Mesenteric fat pad (tissue), 1 donor: ENCODE measurements at regions not wholly inside any gene's neighbourhood (a gene's known extent, or its start where the extent isn't known, plus 50 kb on each side); places are given as distances from the start of the nearest gene placed in this dataset.
"Not testable (repeated sequence)": the region's sequence is repeated elsewhere in the genome, so short reads cannot be mapped to it uniquely, and the experiment has no call there.

ENCODE experiments used
- DNase-seq: peaks from one replicate; pipeline ENCODE4 v3.0.0-alpha.2; 2020; ENCODE audit warnings: low spot score
- donor health status: DM: yes; HTN: yes; CAD: no.

GRCh38 chr6:40695750-40696415 lies 108.7 kb upstream of the LRFN2 start:
- DNase-seq: peak; percentile 20

GRCh38 chr6:40695114-40695513 lies 108.0 kb upstream of the LRFN2 start:
- DNase-seq: no peak

GRCh38 chr6:40693768-40694167 lies 106.6 kb upstream of the LRFN2 start:
- no peak for DNase-seq

- no peak for DNase-seq
Observed at GRCh38 chr6:40692337-40692736, 105.2 kb upstream of the LRFN2 start.

- DNase-seq: no peak
Observed at GRCh38 chr6:40689185-40689584, 102.0 kb upstream of the LRFN2 start.

GRCh38 chr6:40688214-40688761 lies 101.1 kb upstream of the LRFN2 start:
- no peak for DNase-seq

- DNase-seq: no peak
Observed at GRCh38 chr6:40685862-40686261, 98.7 kb upstream of the LRFN2 start.

- DNase-seq: no peak
Observed at GRCh38 chr6:40681622-40682021, 94.5 kb upstream of the LRFN2 start.

- DNase-seq: no peak
Observed at GRCh38 chr6:40678941-40679340, 91.8 kb upstream of the LRFN2 start.

GRCh38 chr6:40674170-40674569 lies 87.0 kb upstream of the LRFN2 start:
- DNase-seq: no peak

- no peak for DNase-seq
Observed at GRCh38 chr6:40672087-40672486, 84.9 kb upstream of the LRFN2 start.

- DNase-seq: no peak
Observed at GRCh38 chr6:40671694-40672050, 84.5 kb upstream of the LRFN2 start.

GRCh38 chr6:40671001-40671693 lies 84.0 kb upstream of the LRFN2 start:
- no peak for DNase-seq

- DNase-seq: no peak
Observed at GRCh38 chr6:40669343-40669742, 82.2 kb upstream of the LRFN2 start.

- DNase-seq: no peak
Observed at GRCh38 chr6:40668203-40668602, 81.0 kb upstream of the LRFN2 start.

GRCh38 chr6:40666530-40666929 lies 79.4 kb upstream of the LRFN2 start:
- no peak for DNase-seq

- no peak for DNase-seq
Observed at GRCh38 chr6:40661726-40662125, 74.6 kb upstream of the LRFN2 start.

GRCh38 chr6:40656772-40657171 lies 69.6 kb upstream of the LRFN2 start:
- DNase-seq: not testable (repeated sequence)

GRCh38 chr6:40654828-40655227 lies 67.7 kb upstream of the LRFN2 start:
- DNase-seq: no peak

- DNase-seq: no peak
Observed at GRCh38 chr6:40645043-40645442, 57.9 kb upstream of the LRFN2 start.

GRCh38 chr6:40642837-40643236 lies 55.7 kb upstream of the LRFN2 start:
- no peak for DNase-seq

- no peak for DNase-seq
Observed at GRCh38 chr6:40642190-40642589, 55.0 kb upstream of the LRFN2 start.
